B cell (primary cell): ENCODE measurements at regions not wholly inside any gene's neighbourhood (a gene's known extent, or its start where the extent isn't known, plus 50 kb on each side); places are given as distances from the start of the nearest gene placed in this dataset.

Experiments used
- ATAC-seq: fragments of 200-7000 bp; cut with Tn5 transposase; one replicate; pipeline ENCODE4 v1.10.0; 2021; ENCODE audit warnings: low read depth, mild to moderate bottlenecking, moderate number of reproducible peaks, moderate library complexity
- CTCF ChIA-PET: fragments of 350-600 bp; sonication (Branson Sonifier 250); formaldehyde crosslinking; loops from one replicate; lab custom pipeline; 2021; ENCODE audit warnings: antibody characterized with exemption, inconsistent platforms; lab: Charles Lee
- POLR2A ChIA-PET: fragments of 350-600 bp; sonication (Branson Sonifier 250); formaldehyde crosslinking; loops from one replicate; lab custom pipeline; 2021; ENCODE audit warnings: antibody characterized with exemption; lab: Charles Lee
- DNase-seq: peaks from one replicate; pipeline ENCODE4 v3.0.0; 2013
- H2AFZ ChIP-seq: 2 replicates; pipeline ENCODE4 v1.6.1; 2012; ENCODE audit warnings: mild to moderate bottlenecking, low read depth, low read length; ENCODE audit not compliant: insufficient read depth, poor library complexity, severe bottlenecking
- H3K27ac ChIP-seq, 2 donors: 1 replicate in 1 of 2; 2 replicates in 1 of 2; pipeline ENCODE4 v1.5.1; 2012 to 2013; ENCODE audit warnings: low read length in 2 of 2, mild to moderate bottlenecking in 2 of 2, moderate library complexity in 1 of 2
- H3K27me3 ChIP-seq, 4 experiments: fragments of 200-600 bp in 1 of 4; sonication (generic) in 1 of 4; replicated peaks in 1 of 4; 1 replicate in 2 of 4; 2 replicates in 2 of 4; pipeline versions ENCODE4 v1.6.1 to v1.7.0; 2013 to 2016; ENCODE audit warnings: low read length in 3 of 4, mild to moderate bottlenecking in 2 of 4, mixed read lengths in 1 of 4, moderate library complexity in 1 of 4; ENCODE audit not compliant: insufficient read depth in 4 of 4, control insufficient read depth in 3 of 4; ENCODE audit errors: control extremely low read depth in 1 of 4
- H3K36me3 ChIP-seq, 2 experiments: replicated peaks in 1 of 2; 1 replicate in 1 of 2; 2 replicates in 1 of 2; pipeline versions ENCODE4 v1.6.1 to v1.7.1; 2013; ENCODE audit warnings: low read length in 1 of 2; ENCODE audit not compliant: insufficient read depth in 2 of 2, control insufficient read depth in 1 of 2; ENCODE audit errors: control extremely low read depth in 1 of 2, extremely low read depth in 1 of 2
- H3K4me1 ChIP-seq, 2 donors: fragments of 200-600 bp in 1 of 2; sonication (generic) in 1 of 2; 1 replicate in 1 of 2; 2 replicates in 1 of 2; pipeline versions ENCODE4 v1.5.1 to v1.6.1; 2013 to 2017; ENCODE audit warnings: low read length in 2 of 2; ENCODE audit not compliant: control insufficient read depth in 2 of 2, insufficient read depth in 2 of 2
- H3K4me2 ChIP-seq: replicated peaks from 2 replicates; pipeline ENCODE3; 2012; ENCODE audit warnings: mild to moderate bottlenecking, low read depth, low read length; ENCODE audit not compliant: poor library complexity, severe bottlenecking
- H3K4me3 ChIP-seq, 5 experiments: fragments of 200-600 bp in 1 of 5; sonication (generic) in 1 of 5; 1 replicate in 3 of 5; 2 replicates in 2 of 5; pipeline versions ENCODE4 v1.5.1 to v1.7.0; 2011 to 2016; ENCODE audit warnings: low read length in 4 of 5, mild to moderate bottlenecking in 4 of 5, low read depth in 2 of 5, control low read depth in 1 of 5, moderate library complexity in 1 of 5; ENCODE audit not compliant: insufficient read depth in 1 of 5; ENCODE audit errors: control extremely low read depth in 1 of 5, extremely low read depth in 1 of 5
- H3K79me2 ChIP-seq: fragments of 200-600 bp; sonication (generic); one replicate; pipeline ENCODE4 v1.6.0; 2016; ENCODE audit warnings: low read length; ENCODE audit not compliant: control insufficient read depth, insufficient read depth
- H3K9ac ChIP-seq: fragments of 200-600 bp; sonication (generic); 2 replicates; pipeline ENCODE4 v1.6.1; 2017; ENCODE audit warnings: mild to moderate bottlenecking, low read length, moderate library complexity
- H3K9me3 ChIP-seq, 3 donors: one replicate each; pipeline versions ENCODE4 v1.6.1 to v1.7.1; 2013; ENCODE audit warnings: low read length in 2 of 3; ENCODE audit not compliant: control insufficient read depth in 2 of 3, insufficient read depth in 1 of 3; ENCODE audit errors: control extremely low read depth in 1 of 3
- H4K20me1 ChIP-seq: 2 replicates; pipeline ENCODE4 v1.6.0; 2012; ENCODE audit warnings: mild to moderate bottlenecking, low read length; ENCODE audit not compliant: insufficient read depth, control insufficient read depth, poor library complexity, severe bottlenecking
- H3K27ac Mint-ChIP-seq: one replicate; pipeline ENCODE4 v1.8.0; 2021; ENCODE audit warnings: mixed read lengths
- H3K27me3 Mint-ChIP-seq: one replicate; pipeline ENCODE4 v1.8.0; 2021; ENCODE audit warnings: mixed read lengths
- H3K4me1 Mint-ChIP-seq: one replicate; pipeline ENCODE4 v1.8.0; 2021; ENCODE audit warnings: mixed read lengths
- H3K4me3 Mint-ChIP-seq: one replicate; pipeline ENCODE4 v1.8.0; 2021; ENCODE audit warnings: mixed read lengths
- H3K9me3 Mint-ChIP-seq: one replicate; pipeline ENCODE4 v1.8.0; 2022; ENCODE audit warnings: mixed read lengths; ENCODE audit not compliant: insufficient read depth
- CTCF ChIP-seq: fragments of 200-600 bp; IDR thresholded peaks from one replicate; pipeline ENCODE4 v1.8.0; 2022; ENCODE audit warnings: antibody characterized with exemption, mild to moderate bottlenecking
- EZH2 ChIP-seq: IDR thresholded peaks from 2 replicates; pipeline ENCODE4 v1.6.1; 2012; ENCODE audit warnings: borderline replicate concordance, low read depth, mild to moderate bottlenecking, moderate library complexity, low read length; ENCODE audit not compliant: insufficient read depth, poor library complexity, severe bottlenecking
- WGBS: methylation state at CpG from one replicate; pipeline ENCODE4 v1.1.5; 2013; ENCODE audit warnings: missing lambda C conversion rate; ENCODE audit not compliant: insufficient coverage; 5-methylcytosine and 5-hydroxymethylcytosine counted together
- intact Hi-C: fragments of 100-400 bp; cut with micrococcal nuclease; formaldehyde crosslinking; loops from one replicate; pipeline ENCODE4 v1.10.0; 2022

GRCh38 chr5:145586661-145587307, 248.4 kb downstream of the PRELID2 start:
- Histone ChIP-seq H3K4me1 (no peaks in the 10 kb centered on the region), H4K20me1 (no peaks in the 10 kb centered on the region), H3K4me2 (no peak overlapping the region), H3K27ac (no peak overlapping the region), H3K36me3 (no peaks in the 10 kb centered on the region), H2AFZ (no peak overlapping the region), H3K4me3 (no peak overlapping the region), H3K79me2 (no peaks in the 10 kb centered on the region), H3K9me3 (no peaks in the 10 kb centered on the region), H3K9ac (no peak overlapping the region), H3K27me3 (no peaks in the 10 kb centered on the region)
- POLR2A ChIA-PET = no interaction called here
- no peak for TF ChIP-seq EZH2
- TF ChIP-seq CTCF = no peak
- Mint-ChIP-seq H3K4me1 (no peaks in the 10 kb centered on the region), H3K9me3 (peaks cover 2% of the 10 kb centered on the region), H3K27me3 (no peaks in the 10 kb centered on the region), H3K27ac (no peak overlapping the region), H3K4me3 (no peak overlapping the region)
- intact Hi-C loops = no loop called here
- WGBS = 90% methylated on average over 1 of the region's 5 CpGs
- CTCF ChIA-PET = no interaction called here
- DNase-seq = no peak
- no peak for ATAC-seq

GRCh38 chr5:145585443-145586148, 249.5 kb downstream of the PRELID2 start:
- Mint-ChIP-seq H3K27ac (no peak overlapping the region), H3K4me3 (no peak overlapping the region), H3K9me3 (peaks cover 2% of the 10 kb centered on the region), H3K27me3 (no peaks in the 10 kb centered on the region), H3K4me1 (no peaks in the 10 kb centered on the region)
- no CpG with 5 or more reads among the region's 5 CpGs for WGBS
- DNase-seq = no peak
- no peak overlapping the region for H3K9ac ChIP-seq
- H4K20me1 ChIP-seq = no peaks in the 10 kb centered on the region
- no peak for ATAC-seq
- no peak overlapping the region for H3K27ac ChIP-seq
- no peak overlapping the region for H3K4me3 ChIP-seq
- no peaks in the 10 kb centered on the region for H3K9me3 ChIP-seq
- ChIA-PET POLR2A (no interaction called here), CTCF (no interaction called here)
- H3K79me2 ChIP-seq = no peaks in the 10 kb centered on the region
- no peaks in the 10 kb centered on the region for H3K27me3 ChIP-seq
- no peaks in the 10 kb centered on the region for H3K36me3 ChIP-seq
- no peaks in the 10 kb centered on the region for H3K4me1 ChIP-seq
- intact Hi-C loops = no loop called here
- no peak overlapping the region for H3K4me2 ChIP-seq
- no peak overlapping the region for H2AFZ ChIP-seq
- TF ChIP-seq CTCF (no peak), EZH2 (no peak)
